HG02981 (cell line): ENCODE measurements at regions not wholly inside any gene's neighbourhood (a gene's known extent, or its start where the extent isn't known, plus 50 kb on each side); places are given as distances from the start of the nearest gene placed in this dataset.
"Not testable (repeated sequence)": the region's sequence is repeated elsewhere in the genome, so short reads cannot be mapped to it uniquely, and the experiment has no call there.

Experiments
- ATAC-seq: cut with Tn5 transposase; IDR thresholded peaks from one replicate; pipeline ENCODE4 v1.9.1; 2021; ENCODE audit warnings: mild to moderate bottlenecking, moderate library complexity; ENCODE audit not compliant: unreplicated experiment

- peak; percentile 83 for ATAC-seq
Observed at GRCh38 chr17:47066841-47067682, 88.0 kb upstream of the RPRML start.

DNA sequence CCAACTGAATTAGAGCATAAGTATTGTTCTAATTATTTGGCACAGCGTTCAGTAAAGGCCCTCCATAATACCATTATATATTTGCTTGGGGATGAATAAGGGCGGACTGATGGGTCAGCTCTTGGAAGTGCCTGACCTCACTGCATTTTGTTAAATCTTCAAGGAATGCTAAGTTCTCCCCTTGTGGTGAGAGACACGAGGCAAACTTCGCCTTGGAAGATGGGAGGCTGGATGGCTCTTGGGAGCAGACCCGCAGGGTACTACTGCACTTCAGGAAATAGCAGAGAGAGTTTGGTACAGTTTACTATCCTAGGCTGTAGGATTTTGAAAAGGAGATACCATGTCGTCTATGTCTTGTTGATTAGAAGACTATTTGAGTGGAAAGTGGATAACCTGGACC is 87.0 kb upstream of the RPRML start:
- no peak for ATAC-seq

- no peak for ATAC-seq
Observed at GRCh38 chr17:47064684-47065083, 85.6 kb upstream of the RPRML start.

DNA sequence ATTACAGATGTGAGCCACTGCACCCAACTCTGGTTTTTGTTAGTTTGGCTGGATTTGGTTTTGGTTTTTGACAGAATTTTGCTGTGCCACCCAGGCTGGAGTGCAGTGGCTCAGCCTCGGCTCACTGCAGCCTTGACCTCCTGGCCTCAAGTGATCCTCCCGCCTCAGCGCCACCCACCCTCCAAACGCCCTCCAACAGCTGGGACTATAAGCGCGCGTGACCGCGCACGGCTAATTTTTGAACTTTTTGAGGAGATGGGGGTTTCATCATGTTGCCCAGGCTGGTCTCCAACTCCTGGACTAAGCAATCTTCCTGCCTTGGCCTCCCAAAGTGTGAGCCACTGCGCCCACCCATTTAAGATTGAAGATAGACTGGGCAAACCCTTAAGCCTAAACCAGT is 84.4 kb upstream of the RPRML start:
- no peak for ATAC-seq

GRCh38 chr17:47062851-47063250 is 83.8 kb upstream of the RPRML start:
- ATAC-seq: not testable (repeated sequence)

DNA sequence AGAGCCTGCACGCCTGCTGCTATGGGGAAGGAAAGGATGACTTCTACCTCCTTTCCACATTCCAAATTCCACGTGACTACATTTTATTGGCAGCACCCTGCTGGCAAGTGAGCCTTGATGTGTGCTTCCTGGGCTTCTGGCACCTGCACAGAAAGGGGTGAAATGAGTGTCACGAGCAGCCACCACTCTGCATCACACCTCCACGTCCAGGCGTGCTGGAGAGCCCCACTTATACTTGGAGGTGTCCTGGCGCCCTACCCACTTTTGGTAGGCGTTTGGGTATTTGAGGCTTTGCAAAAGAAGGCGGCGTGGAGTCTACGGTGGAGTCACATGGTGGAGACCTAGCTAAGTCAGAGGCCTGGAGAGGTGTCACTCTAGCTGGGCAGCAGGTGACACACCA is 81.0 kb upstream of the RPRML start:
- not testable (repeated sequence) for ATAC-seq

- ATAC-seq: no peak
Observed at GRCh38 chr17:47057830-47058229, 78.8 kb upstream of the RPRML start.

- not testable (repeated sequence) for ATAC-seq
Observed at GRCh38 chr17:47057279-47057678, 78.2 kb upstream of the RPRML start.

- ATAC-seq: not testable (repeated sequence)
Observed at GRCh38 chr17:47056687-47057086, 77.6 kb upstream of the RPRML start.
